A549 (cell line): ENCODE measurements at regions not wholly inside any gene's neighbourhood (a gene's known extent, or its start where the extent isn't known, plus 50 kb on each side); places are given as distances from the start of the nearest gene placed in this dataset.
A peak's percentile ranks its signal among the peaks of the same experiment; 100 is the strongest.

Experiments
- ATAC-seq, 2 experiments: fragments of 200-7000 bp in 1 of 2; fragments of >200 bp in 1 of 2; cut with Nextera tagmentation in 1 of 2; cut with Tn5 transposase in 1 of 2; 3 replicates each; pipeline versions ENCODE4 v1.8.0 to v1.9.1; 2018 to 2020; ENCODE audit warnings: mild to moderate bottlenecking in 1 of 2, moderate library complexity in 1 of 2
- CTCF ChIA-PET: fragments of 300-600 bp; sonication (Branson Sonifier 250); formaldehyde crosslinking; extraction: SDS; loops from one replicate; lab custom pipeline; 2021; ENCODE audit warnings: antibody characterized with exemption, inconsistent platforms; lab: Yijun Ruan, JAX
- POLR2A ChIA-PET: fragments of 350-600 bp; formaldehyde crosslinking; extraction: SDS; loops from one replicate; lab custom pipeline; 2021; ENCODE audit warnings: antibody characterized with exemption, inconsistent platforms; lab: Yijun Ruan, JAX
- DNase-seq, 2 experiments: peaks; one replicate each; pipeline versions ENCODE4 v3.0.0 to v3.0.0-alpha.2; 2011 to 2016; ENCODE audit warnings: low read depth in 1 of 2, low spot score in 1 of 2
- FAIRE-seq: peaks from 2 replicates; lab custom pipeline; 2011; peaks lifted over from hg19 to GRCh38; lab: Jason Lieb, UNC
- H3K27ac ChIP-seq, 2 experiments: fragments of >200 bp; sonication (Bioruptor Twin); formaldehyde crosslinking; 3 replicates each; pipeline ENCODE4 v1.5.1; 2016 to 2017
- H3K4me1 ChIP-seq: fragments of >200 bp; sonication (Bioruptor Twin); formaldehyde crosslinking; 3 replicates; pipeline ENCODE4 v1.6.1; 2016
- H3K4me2 ChIP-seq: fragments of >200 bp; sonication (Bioruptor Twin); formaldehyde crosslinking; 3 replicates; pipeline ENCODE4 v1.6.1; 2016
- H3K4me3 ChIP-seq: fragments of >200 bp; sonication (Bioruptor Twin); formaldehyde crosslinking; 3 replicates; pipeline ENCODE4 v1.5.1; 2016
- H3K9me3 ChIP-seq: fragments of >200 bp; sonication (Bioruptor Twin); formaldehyde crosslinking; 3 replicates; pipeline ENCODE4 v1.6.1; 2016
- ATOH8 ChIP-seq: fragments of 250-450 bp; sonication (Bioruptor Pico); IDR thresholded peaks from 2 replicates; pipeline ENCODE4 v1.5.0; 2020; ENCODE audit warnings: low read depth, mild to moderate bottlenecking, moderate library complexity
- BCL3 ChIP-seq: fragments of >200 bp; sonication (Bioruptor Twin); formaldehyde crosslinking; IDR thresholded peaks from 3 replicates; pipeline ENCODE4 v1.6.1; 2016
- CHD4 ChIP-seq: fragments of 200-600 bp; sonication (generic); IDR thresholded peaks from 2 replicates; pipeline ENCODE4 v1.6.1; 2016; ENCODE audit warnings: antibody characterized with exemption, mild to moderate bottlenecking, borderline replicate concordance
- E2F6 ChIP-seq: IDR thresholded peaks from 2 replicates; pipeline ENCODE4 v1.6.1; 2012; ENCODE audit warnings: low read depth, borderline replicate concordance
- EP300 ChIP-seq, 2 experiments: fragments of >200 bp; sonication (Bioruptor Twin); formaldehyde crosslinking; IDR thresholded peaks; 2 replicates in 1 of 2; 3 replicates in 1 of 2; pipeline ENCODE4 v1.6.1; 2016 to 2017
- FOSL2 ChIP-seq, 2 experiments: fragments of 450-650 bp in 1 of 2; fragments of >200 bp in 1 of 2; sonication (Bioruptor Twin) in 1 of 2; formaldehyde crosslinking; IDR thresholded peaks; 2 replicates each; pipeline versions ENCODE4 v1.5.0 to v1.6.1; 2016 to 2020; ENCODE audit warnings: mild to moderate bottlenecking in 1 of 2, moderate library complexity in 1 of 2
- HDAC2 ChIP-seq: fragments of 200-600 bp; sonication (generic); IDR thresholded peaks from 2 replicates; pipeline ENCODE4 v1.6.1; 2016
- HES2 ChIP-seq: fragments of >200 bp; sonication (Bioruptor Twin); formaldehyde crosslinking; IDR thresholded peaks from 2 replicates; pipeline ENCODE4 v1.6.1; 2016
- HOXB13 ChIP-seq: fragments of 250-450 bp; sonication (Bioruptor Pico); IDR thresholded peaks from 2 replicates; pipeline ENCODE4 v1.5.0; 2020; ENCODE audit warnings: low read depth, mild to moderate bottlenecking, moderate library complexity
- JUN ChIP-seq, 2 experiments: fragments of >200 bp; sonication (Bioruptor Twin); formaldehyde crosslinking; IDR thresholded peaks; 2 replicates in 1 of 2; 3 replicates in 1 of 2; pipeline ENCODE4 v1.6.1; 2016 to 2017
- JUNB ChIP-seq: fragments of >200 bp; sonication (Bioruptor Twin); formaldehyde crosslinking; IDR thresholded peaks from 2 replicates; pipeline ENCODE4 v1.6.1; 2016
- KDM1A ChIP-seq: fragments of 200-600 bp; sonication (generic); IDR thresholded peaks from 2 replicates; pipeline ENCODE4 v1.6.1; 2016; ENCODE audit warnings: low read depth, mild to moderate bottlenecking
- NPAS2 ChIP-seq: fragments of 250-450 bp; sonication (Bioruptor Pico); IDR thresholded peaks from 2 replicates; pipeline ENCODE4 v1.8.0; 2022; ENCODE audit warnings: mild to moderate bottlenecking, moderate library complexity, borderline replicate concordance
- PHF8 ChIP-seq: fragments of 200-600 bp; sonication (generic); IDR thresholded peaks from 2 replicates; pipeline ENCODE4 v1.6.1; 2016; ENCODE audit warnings: low read depth, mild to moderate bottlenecking, antibody characterized with exemption, moderate library complexity, borderline replicate concordance
- POLR2AphosphoS2 ChIP-seq: conservative IDR thresholded peaks from 2 replicates; pipeline ENCODE4 v1.6.1; 2012; ENCODE audit warnings: low read length, improper control_type of control experiment, inconsistent platforms
- RAD21 ChIP-seq, 2 experiments: fragments of >200 bp in 1 of 2; sonication (Bioruptor Twin) in 1 of 2; formaldehyde crosslinking in 1 of 2; IDR thresholded peaks in 1 of 2; conservative IDR thresholded peaks in 1 of 2; 2 replicates in 1 of 2; 3 replicates in 1 of 2; pipeline ENCODE4 v1.6.1; 2012 to 2018; ENCODE audit warnings: inconsistent platforms in 1 of 2
- REST ChIP-seq: fragments of 200-600 bp; sonication (generic); IDR thresholded peaks from 2 replicates; pipeline ENCODE4 v1.6.1; 2016; ENCODE audit warnings: antibody characterized with exemption, mild to moderate bottlenecking, moderate library complexity
- SMC3 ChIP-seq: fragments of >200 bp; sonication (Bioruptor Twin); formaldehyde crosslinking; IDR thresholded peaks from 3 replicates; pipeline ENCODE4 v1.6.1; 2018; ENCODE audit warnings: inconsistent platforms
- TP53 ChIP-seq: fragments of 250-450 bp; sonication (Bioruptor Pico); IDR thresholded peaks from 2 replicates; pipeline ENCODE4 v1.5.0; 2021; ENCODE audit warnings: mild to moderate bottlenecking, moderate library complexity
- USF2 ChIP-seq: fragments of 450-650 bp; IDR thresholded peaks from 2 replicates; pipeline ENCODE4 v1.6.1; 2014; ENCODE audit warnings: antibody characterized with exemption
- ZFP36 ChIP-seq: fragments of 450-650 bp; IDR thresholded peaks from 2 replicates; pipeline ENCODE4 v1.6.1; 2014; ENCODE audit warnings: borderline replicate concordance; ENCODE audit not compliant: partially characterized antibody
- WGBS: methylation state at CpG from one replicate; pipeline ENCODE4 v1.1.6; 2017; ENCODE audit errors: missing lambda C conversion rate; 5-methylcytosine and 5-hydroxymethylcytosine counted together

GRCh38 chr1:81731989-81732388, 68.7 kb upstream of the ADGRL2 start:
- DNase-seq: peak in 1 of 2 experiments; percentile 9
- no peak for FAIRE-seq

GRCh38 chr1:81730881-81731280, 69.9 kb upstream of the ADGRL2 start:
- peaks cover 15% of the 10 kb centered on the region; the same call in 2 of the 3 replicates for H3K4me1 ChIP-seq
- peak in 1 of 2 experiments; percentile 5 for DNase-seq
- no peak for FAIRE-seq
- WGBS: 24% methylated on average over 1 of the region's 1 CpG
- H3K4me3 ChIP-seq: no peak overlapping the region
- ATAC-seq: no peak
- no peak overlapping the region; the same call in 2 of the 3 replicates for H3K4me2 ChIP-seq
- POLR2A ChIA-PET: no interaction called here
- H3K9me3 ChIP-seq: no peaks in the 10 kb centered on the region
- CTCF ChIA-PET: no interaction called here
- no peak overlapping the region for H3K27ac ChIP-seq
- TF ChIP-seq ZFP36 (no peak), PHF8 (no peak), RAD21 (conservative IDR thresholded peaks at IDR 0.05 in 1 of 2, IDR thresholded peaks at IDR 0.05 in 1 of 2) (no peak), HOXB13 (CRISPR knock-in tag) (no peak), NPAS2 (CRISPR knock-in tag) (no peak), E2F6 (no peak), HES2 (no peak), TP53 (CRISPR knock-in tag) (no peak), CHD4 (no peak), POLR2AphosphoS2 (no peak), SMC3 (no peak)

More at GRCh38 chr1:81731989-81732388, 68.7 kb upstream of the ADGRL2 start:
- no peak overlapping the region for H3K4me3 ChIP-seq
- TF ChIP-seq JUNB (no peak), USF2 (no peak), KDM1A (no peak), FOSL2 (IDR thresholded peaks at IDR 0.05) (no peak), FOSL2 (CRISPR knock-in tag; IDR thresholded peaks at IDR 0.05) (no peak), HDAC2 (no peak), BCL3 (no peak), TP53 (CRISPR knock-in tag) (no peak), JUN (IDR thresholded peaks at IDR 0.05) (no peak), EP300 (IDR thresholded peaks at IDR 0.05) (no peak), REST (no peak), ZFP36 (no peak), PHF8 (no peak), E2F6 (no peak), ATOH8 (CRISPR knock-in tag) (no peak)
- POLR2A ChIA-PET: no interaction called here
- H3K4me1 ChIP-seq: peaks cover 15% of the 10 kb centered on the region; the same call in 2 of the 3 replicates
- CTCF ChIA-PET: interaction anchor here (1.1 kb wide), 1 partner anchor 12 kb away, joined by 4 read pairs; no protein-coding TSS in a partner anchor
- no peaks in the 10 kb centered on the region for H3K9me3 ChIP-seq
- peak; percentile 33 to 50; a peak in 1 of 6 replicates for ATAC-seq
- H3K27ac ChIP-seq: no peak overlapping the region
- no peak overlapping the region for H3K4me2 ChIP-seq
